WTC11 (cell line): ENCODE measurements at regions not wholly inside any gene's neighbourhood (a gene's known extent, or its start where the extent isn't known, plus 50 kb on each side); places are given as distances from the start of the nearest gene placed in this dataset.

Experiments used
- ATAC-seq: fragments of 200-7000 bp; cut with Tn5 transposase; 2 replicates; pipeline ENCODE4 v1.10.0; 2021; ENCODE audit warnings: mild to moderate bottlenecking, moderate library complexity
- CTCF ChIA-PET: fragments of 300-600 bp; sonication (Branson Sonifier 250); formaldehyde crosslinking; loops from one replicate; lab custom pipeline; 2021; ENCODE audit warnings: antibody characterized with exemption; lab: Charles Lee
- POLR2A ChIA-PET: fragments of 350-600 bp; sonication (Branson Sonifier 250); formaldehyde crosslinking; loops from one replicate; lab custom pipeline; 2021; ENCODE audit warnings: antibody characterized with exemption; lab: Charles Lee
- DNase-seq: peaks from one replicate; pipeline ENCODE4 v3.0.0; 2021; ENCODE audit warnings: low spot score
- H3K27ac Mint-ChIP-seq: 2 replicates; pipeline ENCODE4 v1.8.0; 2021; ENCODE audit warnings: mixed read lengths
- H3K27me3 Mint-ChIP-seq: 2 replicates; pipeline ENCODE4 v1.8.0; 2021; ENCODE audit warnings: low read depth, mild to moderate bottlenecking, moderate library complexity, mixed read lengths
- H3K36me3 Mint-ChIP-seq: 2 replicates; pipeline ENCODE4 v1.8.0; 2021; ENCODE audit warnings: mixed read lengths
- H3K4me1 Mint-ChIP-seq: 2 replicates; pipeline ENCODE4 v1.8.0; 2022; ENCODE audit warnings: mixed read lengths
- H3K4me3 Mint-ChIP-seq: 2 replicates; pipeline ENCODE4 v1.8.0; 2021; ENCODE audit warnings: mild to moderate bottlenecking, moderate library complexity, mixed read lengths
- H3K9me3 Mint-ChIP-seq: 2 replicates; pipeline ENCODE4 v1.8.0; 2021; ENCODE audit warnings: mixed read lengths
- AFF4 ChIP-seq: sonication (generic); formaldehyde crosslinking; IDR thresholded peaks from 2 replicates; pipeline ENCODE4 v1.8.1; 2023; ENCODE audit warnings: mild to moderate bottlenecking, missing genetic modification reagents, borderline replicate concordance
- ATF3 ChIP-seq: sonication (generic); formaldehyde crosslinking; conservative IDR thresholded peaks from 2 replicates; pipeline ENCODE4 v1.8.1; 2022; ENCODE audit warnings: mild to moderate bottlenecking, missing genetic modification reagents
- CBFB ChIP-seq: sonication (generic); formaldehyde crosslinking; IDR thresholded peaks from 2 replicates; pipeline ENCODE4 v1.8.1; 2022; ENCODE audit warnings: mild to moderate bottlenecking, low read depth, missing genetic modification reagents
- CREB1 ChIP-seq: sonication (generic); formaldehyde crosslinking; IDR thresholded peaks from 2 replicates; pipeline ENCODE4 v1.8.0; 2023; ENCODE audit warnings: mild to moderate bottlenecking, missing genetic modification reagents
- E2F4 ChIP-seq: sonication (generic); formaldehyde crosslinking; IDR thresholded peaks from 2 replicates; pipeline ENCODE4 v1.8.1; 2022; ENCODE audit warnings: low read depth, mild to moderate bottlenecking, moderate library complexity, missing genetic modification reagents, borderline replicate concordance
- ERG ChIP-seq: fragments of 250-450 bp; sonication (Bioruptor Pico); IDR thresholded peaks from 2 replicates; pipeline ENCODE4 v1.8.0; 2021; ENCODE audit warnings: mild to moderate bottlenecking
- FOXK1 ChIP-seq: sonication (generic); formaldehyde crosslinking; IDR thresholded peaks from 2 replicates; pipeline ENCODE4 v1.8.0; 2022; ENCODE audit warnings: mild to moderate bottlenecking, moderate library complexity, missing genetic modification reagents
- HMGXB4 ChIP-seq: sonication (generic); formaldehyde crosslinking; IDR thresholded peaks from 2 replicates; pipeline ENCODE4 v1.8.1; 2023; ENCODE audit warnings: mild to moderate bottlenecking, moderate library complexity, missing genetic modification reagents
- NFATC4 ChIP-seq: fragments of 250-450 bp; sonication (Bioruptor Pico); IDR thresholded peaks from 2 replicates; pipeline ENCODE4 v1.9.0; 2021; ENCODE audit warnings: mild to moderate bottlenecking
- SP1 ChIP-seq: sonication (generic); formaldehyde crosslinking; conservative IDR thresholded peaks from 2 replicates; pipeline ENCODE4 v1.8.1; 2022; ENCODE audit warnings: missing genetic modification reagents
- TEAD4 ChIP-seq: sonication (generic); formaldehyde crosslinking; IDR thresholded peaks from 2 replicates; pipeline ENCODE4 v1.8.0; 2022; ENCODE audit warnings: mild to moderate bottlenecking, missing genetic modification reagents
- USF2 ChIP-seq: sonication (generic); formaldehyde crosslinking; IDR thresholded peaks from 2 replicates; pipeline ENCODE4 v1.8.1; 2023; ENCODE audit warnings: mild to moderate bottlenecking, missing genetic modification reagents, moderate library complexity
- ZNF317 ChIP-seq: sonication (generic); formaldehyde crosslinking; IDR thresholded peaks from 2 replicates; pipeline ENCODE4 v1.8.1; 2023; ENCODE audit warnings: low read depth, mild to moderate bottlenecking, moderate library complexity, missing genetic modification reagents, borderline replicate concordance
- ZNF396 ChIP-seq: fragments of 250-450 bp; sonication (Bioruptor Pico); IDR thresholded peaks from 2 replicates; pipeline ENCODE4 v1.8.0; 2021; ENCODE audit warnings: mild to moderate bottlenecking, moderate library complexity, borderline replicate concordance
- ZNF423 ChIP-seq: fragments of 250-450 bp; sonication (Bioruptor Pico); IDR thresholded peaks from 2 replicates; pipeline ENCODE4 v2.1.2; 2022; ENCODE audit warnings: mild to moderate bottlenecking, moderate library complexity

- no peaks in the 10 kb centered on the region for H3K36me3 Mint-ChIP-seq
- no peak overlapping the region for H3K27ac Mint-ChIP-seq
- POLR2A ChIA-PET = no interaction called here
- CTCF ChIA-PET = interaction anchor here (0.9 to 4.0 kb wide), 3 partner anchors 19 to 347 kb away, joined by 3 to 28 read pairs (median 13); no protein-coding TSS in a partner anchor
- TF ChIP-seq FOXK1 (CRISPR knock-in tag) (no peak), ZNF317 (CRISPR knock-in tag) (no peak), HMGXB4 (no peak), E2F4 (CRISPR knock-in tag) (no peak), SP1 (CRISPR knock-in tag) (no peak), NFATC4 (no peak), ATF3 (CRISPR knock-in tag) (no peak), CBFB (CRISPR knock-in tag) (no peak), ZNF423 (no peak), USF2 (no peak)
- H3K9me3 Mint-ChIP-seq = no peaks in the 10 kb centered on the region
- no peak overlapping the region for H3K4me3 Mint-ChIP-seq
- DNase-seq (no peak), ATAC-seq (no peak)
- H3K27me3 Mint-ChIP-seq = no peaks in the 10 kb centered on the region; the same call in 1 of the 2 replicates
- H3K4me1 Mint-ChIP-seq = peaks cover 27% of the 10 kb centered on the region
These were observed 362.6 kb downstream of the MATN1 start for GRCh38 chr1:30360753-30361152.

- Mint-ChIP-seq H3K4me3 (no peak overlapping the region), H3K9me3 (no peaks in the 10 kb centered on the region), H3K27ac (no peak overlapping the region), H3K36me3 (no peaks in the 10 kb centered on the region), H3K4me1 (peaks cover 27% of the 10 kb centered on the region)
- ChIA-PET POLR2A (no interaction called here), CTCF (interaction anchor here (0.6 to 1.9 kb wide), 3 partner anchors 20 to 348 kb away, joined by 3 to 13 read pairs (median 4); no protein-coding TSS in a partner anchor)
- DNase-seq = no peak
- no peak for ATAC-seq
- no peak for TF ChIP-seq CBFB (CRISPR knock-in tag)
- TF ChIP-seq AFF4 (CRISPR knock-in tag) = no peak
- TF ChIP-seq CREB1 (CRISPR knock-in tag) = no peak
- TF ChIP-seq, all 79 proteins: peak for 0
- H3K27me3 Mint-ChIP-seq = no peaks in the 10 kb centered on the region; the same call in 1 of the 2 replicates
These were observed 363.1 kb downstream of the MATN1 start for GRCh38 chr1:30360281-30360680.

GRCh38 chr1:30359539-30360220, 363.7 kb downstream of the MATN1 start:
- Mint-ChIP-seq H3K27me3 (no peaks in the 10 kb centered on the region; the same call in 1 of the 2 replicates), H3K9me3 (no peaks in the 10 kb centered on the region), H3K36me3 (no peaks in the 10 kb centered on the region), H3K27ac (no peak overlapping the region), H3K4me1 (peaks cover 27% of the 10 kb centered on the region), H3K4me3 (no peak overlapping the region)
- ChIA-PET CTCF (interaction anchor here (0.6 to 1.9 kb wide), 2 partner anchors 21 to 317 kb away, joined by 4 to 13 read pairs; no protein-coding TSS in a partner anchor), POLR2A (no interaction called here)
- DNase-seq (no peak), ATAC-seq (no peak)
- no peak for TF ChIP-seq TEAD4
- no peak for TF ChIP-seq ATF3 (CRISPR knock-in tag)
- no peak for TF ChIP-seq HMGXB4
- TF ChIP-seq ZNF396 = no peak
- TF ChIP-seq ERG (CRISPR knock-in tag) = no peak
